GM18520 (cell line): ENCODE measurements at regions not wholly inside any gene's neighbourhood (a gene's known extent, or its start where the extent isn't known, plus 50 kb on each side); places are given as distances from the start of the nearest gene placed in this dataset.
"Not testable (repeated sequence)": the region's sequence is repeated elsewhere in the genome, so short reads cannot be mapped to it uniquely, and the experiment has no call there.

Source experiments
- ATAC-seq: cut with Tn5 transposase; IDR thresholded peaks from one replicate; pipeline ENCODE4 v1.9.1; 2021; ENCODE audit not compliant: unreplicated experiment

- ATAC-seq, result no peak
Measured at GRCh38 chr5:99765011-99765410, 770.2 kb upstream of the FAM174A start.

- no peak for ATAC-seq
Measured at GRCh38 chr5:99763021-99763774, 772.0 kb upstream of the FAM174A start.

GRCh38 chr5:99747342-99747741 lies 787.8 kb upstream of the FAM174A start:
- ATAC-seq, result no peak

- not testable (repeated sequence) for ATAC-seq
Measured at GRCh38 chr5:99733146-99733545, 802.0 kb upstream of the FAM174A start.

- ATAC-seq, result not testable (repeated sequence)
Measured at GRCh38 chr5:99730653-99731052, 801.8 kb upstream of the CHD1 start.

- ATAC-seq, result no peak
Measured at GRCh38 chr5:99724732-99725290, 796.0 kb upstream of the CHD1 start.

- no peak for ATAC-seq
Measured at GRCh38 chr5:99721506-99721905, 792.7 kb upstream of the CHD1 start.

GRCh38 chr5:99715921-99716320 lies 787.1 kb upstream of the CHD1 start:
- ATAC-seq, result no peak

- no peak for ATAC-seq
Measured at GRCh38 chr5:99706160-99706559, 777.4 kb upstream of the CHD1 start.

GRCh38 chr5:99702565-99702964 lies 773.8 kb upstream of the CHD1 start:
- no peak for ATAC-seq

GRCh38 chr5:99694884-99695283 lies 766.1 kb upstream of the CHD1 start:
- no peak for ATAC-seq

- ATAC-seq, result no peak
Measured at GRCh38 chr5:99686538-99686937, 757.7 kb upstream of the CHD1 start.

GRCh38 chr5:99675974-99676373 lies 747.2 kb upstream of the CHD1 start:
- ATAC-seq, result no peak

- no peak for ATAC-seq
Measured at GRCh38 chr5:99674101-99674500, 745.3 kb upstream of the CHD1 start.

- no peak for ATAC-seq
Measured at GRCh38 chr5:99664972-99665371, 736.2 kb upstream of the CHD1 start.

- no peak for ATAC-seq
Measured at GRCh38 chr5:99651298-99651697, 722.5 kb upstream of the CHD1 start.

- no peak for ATAC-seq
Measured at GRCh38 chr5:99646011-99646647, 717.3 kb upstream of the CHD1 start.

GRCh38 chr5:99644822-99645221 lies 716.0 kb upstream of the CHD1 start:
- no peak for ATAC-seq

- no peak for ATAC-seq
Measured at GRCh38 chr5:99640646-99641045, 711.8 kb upstream of the CHD1 start.

GRCh38 chr5:99639905-99640304 lies 711.1 kb upstream of the CHD1 start:
- ATAC-seq, result no peak

- no peak for ATAC-seq
Measured at GRCh38 chr5:99636663-99637062, 707.9 kb upstream of the CHD1 start.
